HG03139 (cell line): ENCODE measurements at regions not wholly inside any gene's neighbourhood (a gene's known extent, or its start where the extent isn't known, plus 50 kb on each side); places are given as distances from the start of the nearest gene placed in this dataset.
"Not testable (repeated sequence)": the region's sequence is repeated elsewhere in the genome, so short reads cannot be mapped to it uniquely, and the experiment has no call there.

ENCODE experiments used
- ATAC-seq: cut with Tn5 transposase; IDR thresholded peaks from one replicate; pipeline ENCODE4 v1.9.1; 2021; ENCODE audit not compliant: unreplicated experiment

DNA sequence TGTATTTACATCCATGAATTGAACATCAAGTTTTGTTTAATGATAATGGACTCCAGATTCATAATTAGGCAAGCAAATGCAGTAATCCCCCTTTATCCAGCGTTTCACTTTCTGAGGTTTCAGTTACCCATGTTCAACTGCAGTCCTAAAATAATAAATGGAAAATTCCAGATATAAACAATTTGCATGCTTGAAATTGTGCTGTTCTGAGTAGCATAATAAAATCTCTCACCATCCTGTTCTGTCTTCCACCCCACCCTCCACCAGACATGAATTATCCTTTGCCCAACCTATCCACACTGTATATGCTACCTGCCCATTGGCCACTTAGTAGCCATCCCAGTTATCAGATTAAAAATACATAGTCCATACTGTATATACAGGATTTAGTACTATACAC lies 224.5 kb upstream of the CHAC2 start:
- ATAC-seq = no peak

DNA sequence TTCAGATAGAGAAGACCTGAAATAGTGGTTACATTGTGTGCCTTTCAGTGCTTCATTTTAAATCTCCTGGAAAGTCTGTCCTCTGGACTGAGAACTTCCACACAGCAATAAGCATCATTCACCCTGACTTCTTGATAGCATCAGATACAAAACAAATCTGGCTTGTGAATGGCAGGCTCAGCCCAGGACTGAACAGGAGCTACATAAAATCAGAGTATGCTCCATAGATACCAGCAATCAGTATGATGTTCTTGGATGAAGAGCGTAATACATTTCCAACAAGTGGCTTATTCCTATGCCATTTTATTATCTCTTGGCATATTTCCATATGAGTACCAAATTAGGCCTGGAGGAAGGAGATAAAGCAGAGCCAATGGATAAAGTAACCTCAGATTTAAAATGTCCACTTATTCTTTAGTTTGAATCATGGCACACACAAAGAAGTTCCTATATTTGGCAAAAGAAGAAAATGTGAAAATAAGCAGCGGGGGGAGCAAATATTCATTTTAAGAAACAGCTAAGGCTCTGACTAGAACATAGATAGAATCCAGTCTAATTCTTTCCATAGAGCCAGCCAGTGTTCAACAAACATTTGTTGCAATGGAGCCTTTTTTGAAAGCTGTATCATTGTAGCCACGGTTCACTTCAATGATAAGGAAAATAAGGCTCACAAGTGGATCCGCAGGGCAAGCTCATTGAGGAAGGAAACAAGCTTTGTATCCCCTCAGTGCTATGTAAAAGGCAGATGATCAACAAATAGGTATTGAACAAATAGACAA lies 230.8 kb upstream of the CHAC2 start:
- ATAC-seq = no peak

DNA sequence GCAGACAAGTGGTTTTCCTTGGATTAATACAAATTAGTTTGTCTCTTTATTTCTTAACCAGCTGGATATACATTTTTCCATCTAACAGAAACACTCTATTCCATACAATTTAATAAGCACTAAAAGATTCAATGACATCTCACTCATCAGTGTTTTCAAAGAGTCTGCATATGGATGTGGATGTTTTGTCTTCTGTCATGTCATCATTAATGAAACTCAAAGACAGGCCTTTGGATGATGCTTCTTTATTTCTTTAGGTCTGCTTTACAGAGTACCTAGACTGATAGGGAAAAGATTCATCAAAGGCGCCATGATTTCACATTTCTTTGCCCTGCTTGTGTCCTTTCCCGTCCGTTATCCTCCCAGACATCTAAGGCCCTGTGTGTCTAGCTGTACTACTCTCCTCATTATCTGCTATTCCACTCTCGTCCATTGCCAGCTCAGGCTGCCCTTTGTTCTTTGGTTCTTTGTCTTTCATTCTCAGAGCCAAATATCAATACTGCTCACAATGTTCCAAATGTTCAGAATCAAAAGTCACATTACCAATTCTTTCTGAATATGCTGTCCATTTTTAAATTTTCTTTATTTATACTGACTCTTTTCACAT lies 232.3 kb upstream of the CHAC2 start:
- no peak for ATAC-seq

DNA sequence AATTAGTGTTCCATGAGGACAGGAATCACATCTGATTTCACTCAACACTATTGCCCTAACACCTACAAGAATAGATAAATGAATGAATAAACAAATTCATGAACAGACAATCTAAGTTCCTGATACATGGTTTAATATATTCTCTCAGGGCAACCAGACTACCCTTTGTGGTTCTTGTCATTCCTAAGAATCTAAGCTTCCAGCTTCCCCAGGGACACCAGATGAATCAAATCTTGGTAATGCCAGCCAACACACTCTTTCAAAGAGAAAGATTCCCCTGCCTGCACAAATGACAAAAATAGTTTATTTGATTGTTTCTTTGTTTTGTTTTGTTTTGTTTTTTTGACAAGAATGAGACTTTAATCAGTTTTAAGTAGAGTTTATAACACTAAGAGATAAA lies 237.5 kb upstream of the CHAC2 start:
- ATAC-seq = no peak

DNA sequence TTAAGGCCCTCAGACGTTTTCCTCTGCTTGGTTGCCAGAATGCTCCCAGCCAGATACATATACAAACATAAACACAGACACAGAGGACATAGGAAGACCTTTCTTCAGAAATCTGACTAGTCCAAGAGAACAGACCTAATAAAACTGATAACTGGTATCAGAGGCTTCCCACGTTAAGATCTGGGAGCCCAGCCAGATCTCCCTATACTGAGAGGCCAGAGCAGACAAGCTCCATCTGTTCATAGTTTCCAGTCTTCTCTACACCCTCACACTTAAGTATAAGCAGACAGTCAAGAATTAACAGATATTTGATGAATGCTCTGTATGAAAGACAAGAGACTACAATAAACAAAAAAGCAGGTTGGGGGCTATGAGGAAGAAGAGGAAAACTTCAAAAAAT lies 240.5 kb upstream of the CHAC2 start:
- ATAC-seq = no peak

DNA sequence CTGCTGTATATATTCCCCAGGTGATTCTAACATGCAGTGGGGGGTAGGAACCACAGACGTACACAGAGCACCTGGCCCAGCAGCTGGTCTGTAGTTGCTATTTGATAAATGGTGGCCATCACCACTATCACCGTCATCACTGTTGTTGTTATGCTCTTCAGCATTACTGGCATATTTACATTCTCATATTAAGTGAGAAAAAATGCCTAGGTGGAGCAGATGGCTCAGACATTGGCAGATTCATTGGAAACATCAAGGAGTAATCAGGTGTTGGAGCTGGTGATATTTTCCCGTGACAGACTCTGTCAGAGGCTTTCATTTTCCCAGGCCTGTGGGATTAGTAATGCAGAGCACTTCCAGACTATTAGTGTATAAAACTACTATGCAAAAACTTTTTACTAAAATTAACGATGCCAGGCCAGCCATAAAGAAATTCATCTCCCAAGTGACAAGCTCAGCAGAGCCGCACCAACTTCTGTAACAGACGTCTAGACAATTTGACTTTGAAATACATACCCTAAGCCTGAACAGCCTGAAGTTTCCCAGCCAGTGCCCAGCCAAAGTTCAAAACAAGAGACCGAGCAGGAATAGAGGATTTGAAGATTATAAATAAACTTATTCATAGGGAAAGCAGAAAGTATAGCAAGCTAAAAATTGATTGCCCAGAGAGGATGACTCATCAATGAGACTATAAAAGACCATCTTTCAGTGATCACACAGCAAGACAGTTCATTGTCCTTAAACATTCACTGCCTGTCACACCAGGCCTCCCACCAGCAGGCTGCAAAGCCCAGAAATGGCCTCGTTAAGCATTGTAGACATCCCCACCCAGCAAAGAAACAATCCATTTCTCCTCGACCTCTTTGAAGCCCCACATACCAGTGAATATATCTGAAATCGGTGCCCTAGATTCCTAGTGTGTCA lies 247.4 kb upstream of the CHAC2 start:
- ATAC-seq = no peak

DNA sequence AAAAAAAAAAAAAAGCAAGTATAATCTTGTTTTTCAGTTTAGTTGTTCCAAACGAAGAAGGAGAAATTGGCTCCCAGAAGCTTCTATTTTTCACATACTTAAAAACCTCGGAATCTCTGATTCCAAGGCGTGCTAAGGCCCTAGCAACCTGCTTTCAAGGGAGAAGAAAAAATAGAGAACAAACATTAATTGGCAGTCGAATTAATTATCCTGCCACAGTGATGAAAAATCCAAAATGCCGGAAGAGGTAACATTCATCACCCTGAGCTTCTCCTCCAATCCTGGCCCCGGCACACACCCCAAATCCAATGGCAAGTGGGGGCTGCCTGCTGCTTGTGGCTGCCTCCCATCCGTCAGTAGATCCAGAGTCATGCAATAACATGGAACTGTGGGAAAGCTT lies 250.2 kb upstream of the CHAC2 start:
- ATAC-seq = no peak

DNA sequence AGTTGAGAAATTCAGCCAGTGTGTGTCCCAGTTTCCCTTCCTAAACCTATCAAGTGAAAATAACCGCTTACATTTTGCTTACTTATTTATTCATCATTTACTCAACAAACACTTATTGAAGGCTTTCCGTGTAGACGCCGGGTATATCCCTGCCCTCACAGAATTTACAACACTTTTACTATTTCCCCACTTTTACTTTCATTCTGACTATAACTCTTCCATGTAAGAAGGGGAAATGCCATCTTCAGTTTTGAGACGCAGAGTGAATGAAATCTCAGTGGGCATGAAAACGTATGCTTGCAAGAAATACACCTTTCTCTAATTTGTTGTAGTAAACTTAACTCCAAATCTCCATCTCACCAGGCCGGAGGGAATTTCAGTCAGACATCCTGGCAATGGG lies 251.0 kb upstream of the CHAC2 start:
- no peak for ATAC-seq

DNA sequence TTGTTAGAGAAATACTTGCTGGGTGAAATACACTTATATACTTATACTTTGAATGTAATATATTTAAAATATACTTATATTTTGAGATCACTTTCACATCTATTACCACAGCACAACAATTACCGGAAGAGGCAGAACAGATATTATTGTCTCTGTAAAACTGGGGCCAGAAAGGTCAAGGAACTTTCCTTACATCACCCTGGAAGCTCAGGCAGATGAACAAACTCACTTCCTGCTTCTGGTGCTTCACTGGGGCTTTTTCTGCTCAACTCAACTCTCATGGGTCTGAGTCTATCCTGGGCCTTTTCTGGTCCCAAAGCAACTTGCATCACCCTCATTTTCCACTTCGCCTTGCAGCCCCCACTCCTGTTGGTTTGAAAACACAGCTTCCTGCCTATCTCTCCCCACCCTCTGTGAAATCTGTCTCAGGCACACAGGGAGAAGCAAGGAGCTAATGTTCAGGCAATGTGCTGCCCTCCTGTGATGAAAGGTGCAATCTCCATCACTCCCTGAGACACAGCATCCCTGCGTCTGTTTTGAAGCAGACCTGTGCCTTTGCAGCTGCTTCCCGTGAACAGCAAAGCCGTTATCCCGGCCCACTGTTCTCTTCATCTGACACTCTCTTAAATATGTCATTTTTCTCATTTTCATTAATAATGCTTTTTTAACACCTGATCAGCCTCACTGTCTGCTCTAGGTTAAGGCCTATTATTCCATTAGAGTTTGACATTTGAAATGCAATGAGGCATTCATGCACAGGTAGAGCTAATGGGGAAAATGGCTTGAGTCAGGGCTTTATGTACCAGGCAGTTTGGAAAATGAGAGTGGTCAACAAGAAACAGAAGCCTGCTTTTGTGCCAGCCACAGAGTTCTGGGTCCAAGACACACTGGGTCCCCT lies 251.9 kb upstream of the CHAC2 start:
- ATAC-seq = no peak

DNA sequence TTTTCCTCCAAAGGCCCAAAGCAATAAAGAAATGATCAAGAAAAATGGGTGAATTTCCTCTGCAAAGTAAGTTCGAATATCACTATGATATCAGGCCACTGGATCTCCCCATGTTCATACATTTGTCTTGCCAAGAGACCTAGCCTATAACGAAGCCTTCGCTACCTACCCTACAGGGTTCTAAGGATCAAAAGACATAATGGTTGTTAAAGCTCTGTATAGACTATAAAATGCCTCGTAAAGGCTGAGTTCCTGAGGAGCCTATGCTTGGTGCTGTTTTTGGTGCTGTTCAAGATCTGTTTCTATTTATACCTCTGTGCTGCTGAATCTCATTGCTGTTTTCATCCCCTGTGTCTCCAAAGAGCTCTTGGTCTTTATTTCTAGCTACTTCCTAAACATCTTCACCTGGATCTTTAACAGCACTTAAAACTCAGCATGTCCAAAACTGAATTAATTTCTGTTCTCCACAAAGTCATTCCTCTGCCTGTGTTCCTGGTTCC lies 254.4 kb upstream of the CHAC2 start:
- no peak for ATAC-seq

DNA sequence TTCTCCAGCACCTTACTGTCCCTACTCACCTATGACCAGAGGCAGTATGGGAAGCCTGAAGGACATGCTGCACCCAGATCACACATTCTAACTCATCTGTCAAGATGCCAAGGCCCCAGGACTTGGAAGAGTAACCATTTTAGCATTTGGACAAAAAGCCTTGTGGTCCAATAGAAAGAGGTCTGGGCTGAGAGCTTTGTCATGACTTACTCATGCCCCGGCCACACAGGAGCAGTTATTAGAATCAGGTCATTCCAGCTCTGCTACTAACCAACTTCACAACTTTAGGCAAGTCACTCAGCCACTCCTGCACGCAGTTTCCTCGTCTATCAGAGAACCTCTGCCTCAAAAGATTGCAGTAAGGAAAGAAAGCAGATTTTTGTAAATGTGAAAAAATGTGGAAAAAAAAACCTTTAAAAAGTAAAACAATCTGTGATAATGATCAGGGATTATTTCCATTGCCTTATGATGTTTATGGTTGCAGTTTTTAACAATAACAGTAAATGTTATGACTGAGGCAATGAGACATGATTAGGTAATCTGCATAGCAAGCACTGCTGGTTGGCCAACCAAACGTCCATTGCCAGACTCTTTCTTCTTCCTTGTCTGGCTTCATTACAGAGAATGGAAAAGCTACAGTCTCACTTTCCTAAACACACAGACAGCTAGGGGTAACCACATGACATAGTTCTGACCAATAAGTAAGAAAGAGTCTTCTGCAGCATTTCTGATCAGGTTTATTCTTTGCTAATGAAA lies 255.4 kb upstream of the CHAC2 start:
- no peak for ATAC-seq

DNA sequence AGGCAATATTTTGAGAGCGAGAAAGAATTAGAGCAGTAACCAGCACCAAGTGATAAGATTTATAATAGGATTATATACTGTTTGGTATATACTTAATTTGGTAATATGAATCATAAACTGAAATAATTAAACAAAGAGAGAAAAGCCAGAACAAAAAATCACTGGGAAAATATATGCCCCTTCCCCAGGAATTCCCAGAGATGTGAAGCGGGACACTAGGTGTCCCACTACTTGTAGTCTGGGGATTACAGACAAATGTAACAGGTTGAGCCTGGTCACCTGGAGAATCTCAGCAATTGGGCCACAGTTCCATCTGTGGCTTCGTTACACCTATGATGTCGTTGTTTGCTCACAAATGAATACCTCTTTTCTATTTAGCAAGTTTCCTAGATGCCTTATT lies 256.1 kb upstream of the CHAC2 start:
- ATAC-seq = no peak

DNA sequence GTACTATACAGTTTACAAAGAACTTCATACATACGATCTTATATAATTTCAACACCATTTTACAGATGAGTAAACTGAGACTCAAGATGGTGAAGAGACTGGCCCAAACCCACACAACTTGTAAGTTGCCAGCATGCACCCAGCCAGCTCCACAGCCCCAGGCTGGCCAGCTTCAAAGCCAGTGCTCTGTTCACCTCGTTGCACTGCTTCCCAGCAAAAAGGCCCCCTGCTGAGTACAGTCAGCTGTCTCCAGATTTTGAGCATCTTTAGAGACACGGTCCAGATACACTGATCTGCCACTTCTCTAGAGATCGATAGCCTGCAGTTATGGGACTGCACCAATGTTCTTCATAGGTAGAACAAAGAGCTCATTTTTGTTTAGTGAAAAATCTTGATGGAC lies 257.2 kb upstream of the CHAC2 start:
- ATAC-seq = no peak

DNA sequence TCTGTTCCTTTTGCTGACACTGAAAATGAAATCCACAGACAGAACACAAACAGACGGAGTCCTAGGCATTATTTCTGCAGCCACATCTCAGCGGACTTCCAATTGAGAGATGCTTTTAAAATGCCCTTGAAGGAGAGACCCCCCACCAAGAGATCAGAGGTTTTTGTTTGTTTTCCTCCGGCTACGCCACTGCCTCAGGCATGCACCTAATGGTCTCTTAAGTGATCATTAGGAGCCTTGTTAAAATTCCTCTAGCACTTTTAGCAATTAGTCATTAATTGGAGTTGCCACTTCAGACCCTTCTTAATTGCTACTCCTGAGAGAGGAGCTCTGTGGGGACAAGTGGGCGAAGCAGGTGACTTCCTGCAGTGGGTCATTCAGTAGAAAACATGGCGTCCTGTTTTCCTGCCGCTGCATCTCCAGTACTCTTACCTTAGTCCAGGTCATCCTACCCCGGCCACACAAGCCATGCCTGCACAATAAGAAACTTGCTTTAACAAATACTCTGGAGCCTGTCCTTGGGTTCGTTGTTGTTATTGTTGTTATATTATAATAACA lies 257.7 kb upstream of the CHAC2 start:
- ATAC-seq = no peak

DNA sequence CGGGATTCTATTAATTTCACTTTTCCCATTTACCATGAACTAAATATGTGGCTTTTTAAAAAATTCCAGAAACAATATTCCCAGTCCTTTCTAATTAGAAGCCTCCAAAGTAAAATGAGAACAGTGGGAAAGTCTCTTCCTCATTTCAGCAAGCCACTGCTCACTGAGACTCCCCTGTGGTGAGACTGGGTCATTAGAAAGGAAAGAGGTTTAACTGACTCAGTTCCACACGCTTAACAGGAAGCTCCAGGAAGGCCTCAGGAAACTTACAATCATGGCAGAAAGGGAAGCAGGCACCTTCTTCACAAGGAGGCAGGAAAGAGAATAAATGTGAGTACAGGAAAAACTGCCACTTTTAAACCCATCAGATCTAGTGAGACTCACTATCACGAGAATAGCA lies 258.9 kb upstream of the CHAC2 start:
- ATAC-seq = no peak

DNA sequence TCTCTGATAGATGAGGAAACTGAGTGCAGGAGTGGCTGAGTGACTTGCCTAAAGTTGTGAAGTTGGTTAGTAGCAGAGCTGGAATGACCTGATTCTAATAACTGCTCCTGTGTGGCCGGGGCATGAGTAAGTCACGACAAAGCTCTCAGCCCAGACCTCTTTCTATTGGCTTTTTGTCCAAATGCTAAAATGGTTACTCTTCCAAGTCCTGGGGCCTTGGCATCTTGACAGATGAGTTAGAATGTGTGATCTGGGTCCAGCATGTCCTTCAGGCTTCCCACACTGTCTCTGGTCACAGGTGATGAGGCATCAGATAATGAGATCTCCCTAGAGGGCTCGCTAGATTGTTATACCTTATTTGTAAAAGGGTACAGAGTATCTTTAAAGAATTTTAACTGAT lies 260.5 kb upstream of the CHAC2 start:
- not testable (repeated sequence) for ATAC-seq

DNA sequence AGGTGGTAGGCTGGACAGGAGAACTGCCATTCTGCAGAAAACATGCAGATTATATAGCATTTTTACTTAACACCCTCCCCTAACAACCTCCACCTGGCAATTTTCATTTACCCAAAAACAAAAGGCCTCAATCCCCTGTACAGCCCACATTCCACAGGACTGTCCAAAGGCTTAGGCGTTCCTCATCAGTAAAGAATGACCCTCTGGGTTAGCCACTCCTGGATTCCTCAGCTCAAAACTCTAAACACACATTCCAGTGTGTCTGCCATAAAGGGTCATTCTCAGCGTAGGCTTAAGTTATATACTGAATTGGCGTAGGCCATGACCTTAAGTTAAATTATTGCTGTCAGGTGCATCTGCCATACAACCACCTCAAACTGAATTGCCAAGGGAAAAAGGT lies 261.8 kb upstream of the CHAC2 start:
- no peak for ATAC-seq

DNA sequence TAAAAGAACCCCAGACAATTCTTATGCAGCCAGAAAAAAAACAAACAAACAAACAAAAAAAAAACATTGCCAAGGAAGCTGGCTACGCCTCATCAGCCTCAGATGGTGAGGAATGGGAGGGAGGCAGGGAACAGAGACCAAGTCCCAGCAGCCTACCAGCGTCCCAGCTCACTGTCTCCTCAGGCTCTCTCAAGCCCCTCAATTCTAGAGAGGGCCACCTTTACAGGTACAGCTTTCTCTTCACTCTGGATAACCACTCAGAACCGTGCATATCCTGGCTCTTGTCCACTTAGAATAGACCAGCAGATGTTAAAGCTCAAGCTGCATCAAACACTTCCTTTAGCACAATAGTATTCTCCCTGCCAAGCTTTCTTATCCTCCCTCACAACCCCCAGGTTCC lies 263.1 kb upstream of the CHAC2 start:
- no peak for ATAC-seq

DNA sequence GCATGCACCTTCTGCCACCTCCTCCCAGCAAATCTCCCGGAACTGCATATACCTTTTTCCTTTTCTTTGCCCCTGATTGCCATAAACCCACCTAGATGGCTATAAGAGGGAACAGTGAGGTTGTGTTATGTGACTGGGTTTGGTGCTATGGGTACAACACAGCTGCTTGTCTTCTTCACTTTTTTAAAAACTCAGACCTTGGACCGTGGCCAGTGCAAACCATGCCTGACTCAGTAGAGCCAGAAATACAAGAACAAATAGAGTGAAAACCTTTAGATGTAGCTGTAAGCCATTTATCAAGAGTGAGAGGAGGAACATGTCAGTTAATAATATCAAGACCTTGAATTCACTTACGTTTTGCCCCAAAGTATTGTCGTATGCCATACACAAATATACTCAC lies 267.4 kb upstream of the CHAC2 start:
- ATAC-seq = no peak

DNA sequence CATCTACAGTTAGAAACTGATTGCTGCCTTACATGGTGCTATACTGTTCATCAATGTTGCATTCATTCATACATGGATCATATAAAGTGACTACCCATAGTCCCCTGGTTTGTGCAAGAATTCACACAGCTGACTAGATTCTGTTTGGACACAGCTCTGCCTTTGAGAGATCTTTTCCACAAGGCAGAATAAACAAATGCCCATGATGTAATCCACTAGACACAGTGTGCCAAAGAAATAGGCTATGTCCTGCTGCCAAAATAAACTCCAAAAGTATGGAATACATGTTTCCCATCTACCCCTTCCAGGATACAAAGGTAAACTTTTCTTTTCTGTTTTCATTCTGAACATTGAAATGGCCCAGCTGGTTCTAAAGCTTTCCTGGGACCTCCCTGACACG lies 269.4 kb upstream of the CHAC2 start:
- ATAC-seq = no peak
